Epithelial cell of esophagus (primary cell): ENCODE measurements at regions not wholly inside any gene's neighbourhood (a gene's known extent, or its start where the extent isn't known, plus 50 kb on each side); places are given as distances from the start of the nearest gene placed in this dataset.

Experiments used
- DNase-seq: peaks from one replicate; pipeline ENCODE4 v3.0.0; 2010; ENCODE audit warnings: low read depth
- H3K4me3 ChIP-seq: 2 replicates; pipeline ENCODE4 v1.5.1; 2011; ENCODE audit warnings: mild to moderate bottlenecking, low read length, control low read depth
- TF ChIP-seq, protein P1 (sequence below): IDR thresholded peaks from 2 replicates; pipeline ENCODE4 v1.5.1; 2011; ENCODE audit warnings: low read depth, mild to moderate bottlenecking, low read length, control low read depth, inconsistent platforms; ENCODE audit not compliant: insufficient read depth; ENCODE audit errors: missing control alignments

DNA sequence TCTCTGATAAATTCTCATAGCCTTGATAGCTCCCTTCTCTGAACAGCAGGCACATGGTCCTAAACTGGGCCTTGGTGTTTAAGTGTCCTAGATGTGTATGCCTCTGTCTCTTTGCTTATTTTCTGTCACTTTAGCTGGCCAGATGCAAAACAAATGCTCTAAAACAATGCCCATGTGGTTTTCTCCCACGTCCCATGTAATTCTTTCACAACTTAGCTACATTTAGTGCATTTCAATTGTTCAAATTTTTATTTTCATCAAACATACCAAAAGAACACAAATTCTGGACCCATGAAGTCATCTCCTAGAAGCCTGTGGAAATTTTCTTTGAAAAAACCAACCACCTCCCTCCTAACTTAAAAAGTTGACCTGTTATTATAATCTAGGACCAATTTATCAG is 491.3 kb upstream of the AGTR1 start:
- no peak for DNase-seq
- TF ChIP-seq, protein P1, sequence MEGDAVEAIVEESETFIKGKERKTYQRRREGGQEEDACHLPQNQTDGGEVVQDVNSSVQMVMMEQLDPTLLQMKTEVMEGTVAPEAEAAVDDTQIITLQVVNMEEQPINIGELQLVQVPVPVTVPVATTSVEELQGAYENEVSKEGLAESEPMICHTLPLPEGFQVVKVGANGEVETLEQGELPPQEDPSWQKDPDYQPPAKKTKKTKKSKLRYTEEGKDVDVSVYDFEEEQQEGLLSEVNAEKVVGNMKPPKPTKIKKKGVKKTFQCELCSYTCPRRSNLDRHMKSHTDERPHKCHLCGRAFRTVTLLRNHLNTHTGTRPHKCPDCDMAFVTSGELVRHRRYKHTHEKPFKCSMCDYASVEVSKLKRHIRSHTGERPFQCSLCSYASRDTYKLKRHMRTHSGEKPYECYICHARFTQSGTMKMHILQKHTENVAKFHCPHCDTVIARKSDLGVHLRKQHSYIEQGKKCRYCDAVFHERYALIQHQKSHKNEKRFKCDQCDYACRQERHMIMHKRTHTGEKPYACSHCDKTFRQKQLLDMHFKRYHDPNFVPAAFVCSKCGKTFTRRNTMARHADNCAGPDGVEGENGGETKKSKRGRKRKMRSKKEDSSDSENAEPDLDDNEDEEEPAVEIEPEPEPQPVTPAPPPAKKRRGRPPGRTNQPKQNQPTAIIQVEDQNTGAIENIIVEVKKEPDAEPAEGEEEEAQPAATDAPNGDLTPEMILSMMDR, result no peak
- no peak overlapping the region for H3K4me3 ChIP-seq

DNA sequence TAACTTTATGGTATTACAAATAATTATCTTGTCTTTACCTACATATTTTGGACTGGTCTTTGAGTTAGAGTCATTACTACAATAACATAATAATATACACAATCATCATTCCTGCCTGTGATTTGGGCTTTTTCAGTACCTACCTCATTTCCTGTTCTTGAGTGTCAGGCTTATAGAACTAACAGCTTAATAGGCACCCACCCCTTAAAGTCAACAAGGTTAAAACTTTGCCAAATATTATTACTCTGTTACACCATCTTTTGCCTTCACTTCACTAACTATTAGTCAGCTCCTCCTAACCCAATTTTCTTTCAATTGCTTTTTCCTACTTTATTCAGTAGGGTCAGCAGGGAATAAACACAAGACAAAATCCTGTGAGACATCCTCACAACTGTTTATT is 488.7 kb upstream of the AGTR1 start:
- H3K4me3 ChIP-seq, result no peak overlapping the region
- TF ChIP-seq, protein P1, result no peak
- no peak for DNase-seq

DNA sequence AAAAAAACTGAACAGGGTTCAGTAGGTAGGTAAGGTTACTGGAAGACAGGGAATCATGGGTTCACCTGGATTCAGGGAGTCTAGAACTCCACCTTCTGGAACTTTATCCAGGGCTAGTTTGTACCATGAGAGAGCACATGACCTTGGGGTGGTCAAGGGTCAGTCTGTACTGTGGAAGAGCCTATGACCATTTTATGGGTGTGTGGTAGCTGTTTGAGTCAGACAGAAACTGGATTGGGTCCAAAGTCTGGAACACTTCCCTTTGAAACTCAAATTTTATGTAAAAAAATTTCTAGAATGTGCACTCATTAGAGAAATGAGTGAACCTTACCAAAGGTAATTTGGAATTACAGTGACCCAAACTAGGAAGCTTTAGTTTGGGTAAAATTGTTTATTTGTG is 486.0 kb upstream of the AGTR1 start:
- no peak overlapping the region for H3K4me3 ChIP-seq
- TF ChIP-seq, protein P1, result no peak
- peak; percentile 45 for DNase-seq

- DNase-seq, result no peak
- TF ChIP-seq, protein P1, result no peak
- no peak overlapping the region for H3K4me3 ChIP-seq
Observed at GRCh38 chr3:148214705-148215104, 483.0 kb upstream of the AGTR1 start.

DNA sequence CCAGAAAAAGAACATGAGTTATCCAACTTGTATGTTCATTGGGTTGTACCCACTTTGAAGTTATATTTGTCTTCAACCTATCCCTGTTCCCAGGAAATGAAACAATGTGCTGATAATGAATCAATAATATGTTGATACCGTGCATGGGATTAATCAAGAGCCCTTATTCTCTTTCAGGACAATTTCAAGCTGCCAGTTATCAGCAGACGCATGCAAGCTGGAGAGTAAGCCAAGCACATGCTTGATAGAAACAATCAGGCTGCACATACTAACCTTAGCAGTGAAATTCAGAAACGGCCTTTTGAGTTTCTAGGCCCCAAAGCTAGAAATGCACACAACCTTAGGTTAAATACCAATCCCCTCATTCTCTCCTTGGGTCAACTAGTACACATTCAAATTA is 480.4 kb upstream of the AGTR1 start:
- DNase-seq, result no peak
- no peak overlapping the region for H3K4me3 ChIP-seq
- TF ChIP-seq, protein P1, result no peak

GRCh38 chr3:148218222-148218621 is 479.5 kb upstream of the AGTR1 start:
- TF ChIP-seq, protein P1, result no peak
- no peak for DNase-seq
- H3K4me3 ChIP-seq, result no peak overlapping the region

DNA sequence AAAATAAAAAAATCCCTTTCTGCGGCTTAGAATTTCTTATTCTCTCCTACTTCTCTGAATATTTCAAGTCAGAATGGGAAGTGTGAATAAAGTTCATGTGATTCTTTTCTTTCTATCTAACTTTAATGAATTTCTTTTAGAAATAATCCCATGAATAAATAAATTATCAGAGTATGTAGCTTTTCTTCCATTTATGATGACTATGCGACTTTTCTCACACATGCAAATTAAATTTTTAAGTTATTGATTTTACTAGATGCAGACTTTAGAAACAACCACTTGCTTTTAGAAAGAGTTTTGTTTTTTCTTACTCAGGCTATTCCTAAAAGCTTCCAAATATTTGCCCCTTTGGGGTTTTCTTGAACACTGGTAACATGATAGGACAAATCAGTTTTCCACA is 477.7 kb upstream of the AGTR1 start:
- TF ChIP-seq, protein P1, result no peak

More for the DNA sequence above, 477.7 kb upstream of the AGTR1 start:
- H3K4me3 ChIP-seq, result no peak overlapping the region
- no peak for DNase-seq
